HCT116 (cell line): ENCODE measurements at regions not wholly inside any gene's neighbourhood (a gene's known extent, or its start where the extent isn't known, plus 50 kb on each side); places are given as distances from the start of the nearest gene placed in this dataset.

Source experiments
- ATAC-seq: fragments of 200-7000 bp; cut with Tn5 transposase; 2 replicates; pipeline ENCODE4 v1.9.1; 2020; ENCODE audit warnings: mild to moderate bottlenecking, moderate library complexity
- BruUV-seq: library from RNA; stranded (reverse); fragments of 400-500 nt; replicated peaks from 2 replicates; lab custom pipeline; 2021; lab: Mats Ljungman, UMichigan
- CTCF ChIA-PET: fragments of 300-600 bp; sonication (Branson Sonifier 250); formaldehyde crosslinking; loops from one replicate; lab custom pipeline; 2021; ENCODE audit warnings: antibody characterized with exemption; lab: Charles Lee
- POLR2A ChIA-PET: fragments of 300-600, 350-600 bp; sonication (Branson Sonifier 250); formaldehyde crosslinking; loops from one replicate; lab custom pipeline; 2021; ENCODE audit warnings: antibody characterized with exemption; lab: Charles Lee
- RAD21 ChIA-PET, 2 experiments: fragments of 300-600 bp; sonication (Branson Sonifier 250); formaldehyde crosslinking; loops; one replicate each; lab custom pipeline; 2023; ENCODE audit warnings: low total read pairs in 2 of 2; ENCODE audit not compliant: uncharacterized antibody in 2 of 2, unreplicated experiment in 2 of 2, low non-redundant PET in 1 of 2; lab: Charles Lee
- DNase-seq: peaks from one replicate; pipeline ENCODE4 v3.0.0-alpha.2; 2010; ENCODE audit warnings: low read depth, low spot score
- H2AFZ ChIP-seq: fragments of 200-600 bp; shearing (Covaris generic), sonication (generic); 2 replicates; pipeline ENCODE4 v1.6.1; 2017; ENCODE audit warnings: low read depth, mixed run types, mixed read lengths, antibody characterized with exemption, low read length; ENCODE audit not compliant: poor library complexity, severe bottlenecking
- H3K27ac ChIP-seq: 2 replicates; pipeline ENCODE4 v1.5.1; 2012; ENCODE audit warnings: low read depth, low read length
- H3K27me3 ChIP-seq: fragments of 200-600 bp; sonication (generic); 2 replicates; pipeline ENCODE4 v1.6.1; 2016; ENCODE audit warnings: mixed run types, low read length, mixed read lengths; ENCODE audit not compliant: insufficient read depth
- H3K36me3 ChIP-seq, 2 experiments: fragments of 200-500 bp in 1 of 2; fragments of 200-600 bp in 1 of 2; sonication (Bioruptor generic) in 1 of 2; sonication (generic) in 1 of 2; 2 replicates each; pipeline versions ENCODE4 v1.5.1 to v1.6.1; 2014 to 2016; ENCODE audit warnings: low read length in 2 of 2, inconsistent platforms in 1 of 2, mixed read lengths in 1 of 2, mixed run types in 1 of 2; ENCODE audit not compliant: insufficient read depth in 2 of 2, control insufficient read depth in 1 of 2
- H3K4me1 ChIP-seq, 2 experiments: fragments of 200-600 bp in 1 of 2; sonication (generic) in 1 of 2; 2 replicates each; pipeline versions ENCODE4 v1.5.1 to v1.6.1; 2012 to 2017; ENCODE audit warnings: low read length in 2 of 2, inconsistent platforms in 1 of 2, mild to moderate bottlenecking in 1 of 2, mixed read lengths in 1 of 2, mixed run types in 1 of 2, moderate library complexity in 1 of 2; ENCODE audit not compliant: insufficient read depth in 2 of 2, control insufficient read depth in 1 of 2
- H3K4me2 ChIP-seq: fragments of 200-600 bp; sonication (generic); 2 replicates; pipeline ENCODE4 v1.6.1; 2017; ENCODE audit warnings: mixed run types, low read length, mixed read lengths
- H3K4me3 ChIP-seq, 2 experiments: fragments of 200-600 bp in 1 of 2; sonication (generic) in 1 of 2; replicated peaks in 1 of 2; 2 replicates each; pipeline ENCODE4 v1.5.1; 2011 to 2016; ENCODE audit warnings: low read length in 2 of 2, control low read depth in 1 of 2, low read depth in 1 of 2, mild to moderate bottlenecking in 1 of 2, mixed read lengths in 1 of 2, mixed run types in 1 of 2
- H3K79me2 ChIP-seq: fragments of 200-600 bp; sonication (generic); 2 replicates; pipeline ENCODE4 v1.6.1; 2017; ENCODE audit warnings: mild to moderate bottlenecking, mixed run types, low read length, moderate library complexity, mixed read lengths; ENCODE audit not compliant: insufficient read depth
- H3K9ac ChIP-seq: fragments of 200-600 bp; sonication (generic); 2 replicates; pipeline ENCODE4 v1.6.1; 2016; ENCODE audit warnings: low read length, mixed read lengths
- H3K9me2 ChIP-seq: fragments of 200-600 bp; sonication (generic), shearing (Covaris generic); 2 replicates; pipeline ENCODE4 v1.6.1; 2017; ENCODE audit warnings: mixed run types, mild to moderate bottlenecking, moderate library complexity; ENCODE audit not compliant: insufficient read depth
- H3K9me3 ChIP-seq, 2 experiments: fragments of 200-500 bp in 1 of 2; fragments of 200-600 bp in 1 of 2; sonication (Bioruptor generic) in 1 of 2; sonication (generic) in 1 of 2; 2 replicates each; pipeline ENCODE4 v1.6.1; 2014 to 2017; ENCODE audit warnings: low read length in 2 of 2, mixed read lengths in 2 of 2, inconsistent platforms in 1 of 2, low read depth in 1 of 2, mild to moderate bottlenecking in 1 of 2, mixed run types in 1 of 2, moderate library complexity in 1 of 2; ENCODE audit not compliant: control insufficient read depth in 1 of 2, insufficient read depth in 1 of 2
- H4K20me1 ChIP-seq: fragments of 200-600 bp; sonication (generic), shearing (Covaris generic); 2 replicates; pipeline ENCODE4 v1.6.1; 2017; ENCODE audit warnings: mixed run types, mild to moderate bottlenecking, moderate library complexity; ENCODE audit not compliant: insufficient read depth
- CBX3 ChIP-seq: IDR thresholded peaks from 2 replicates; pipeline ENCODE4 v1.6.1; 2012; ENCODE audit warnings: low read depth
- CEBPB ChIP-seq: IDR thresholded peaks from 2 replicates; pipeline ENCODE4 v1.6.1; 2012; ENCODE audit warnings: low read depth
- CTCF ChIP-seq, 3 experiments: fragments of 200-600 bp in 1 of 3; sonication (generic) in 1 of 3; IDR thresholded peaks in 2 of 3; conservative IDR thresholded peaks in 1 of 3; 2 replicates each; pipeline ENCODE4 v1.5.1; 2012 to 2017; ENCODE audit warnings: low read depth in 2 of 3, low read length in 2 of 3, antibody characterized with exemption in 1 of 3, borderline replicate concordance in 1 of 3, control low read depth in 1 of 3, mild to moderate bottlenecking in 1 of 3, mixed read lengths in 1 of 3, mixed run types in 1 of 3, moderate library complexity in 1 of 3; ENCODE audit not compliant: insufficient read depth in 1 of 3
- EZH2phosphoT487 ChIP-seq: fragments of 200-600 bp; IDR thresholded peaks from 2 replicates; pipeline ENCODE4 v1.6.1; 2018; ENCODE audit warnings: antibody characterized with exemption, borderline replicate concordance
- JUND ChIP-seq: IDR thresholded peaks from 2 replicates; pipeline ENCODE4 v1.6.1; 2012
- POLR2A ChIP-seq: IDR thresholded peaks from 2 replicates; pipeline ENCODE4 v1.7.0; 2011; ENCODE audit warnings: borderline replicate concordance; ENCODE audit not compliant: insufficient read depth, insufficient read length; ENCODE audit errors: extremely low read depth
- POLR2AphosphoS5 ChIP-seq: IDR thresholded peaks from 2 replicates; pipeline ENCODE4 v1.6.1; 2011; ENCODE audit warnings: mild to moderate bottlenecking, low read depth, low read length, moderate library complexity
- RAD21 ChIP-seq: IDR thresholded peaks from 2 replicates; pipeline ENCODE4 v1.6.1; 2012; ENCODE audit warnings: low read depth, mild to moderate bottlenecking
- REST ChIP-seq: IDR thresholded peaks from 2 replicates; pipeline ENCODE4 v1.6.1; 2012; ENCODE audit warnings: low read depth
- SP1 ChIP-seq: IDR thresholded peaks from 2 replicates; pipeline ENCODE4 v1.6.1; 2012; ENCODE audit warnings: low read depth
- SRF ChIP-seq: IDR thresholded peaks from 2 replicates; pipeline ENCODE4 v1.6.1; 2012; ENCODE audit warnings: low read depth
- TCF7L2 ChIP-seq: IDR thresholded peaks from 2 replicates; pipeline ENCODE4 v1.7.0; 2011; ENCODE audit warnings: borderline replicate concordance, inconsistent platforms; ENCODE audit not compliant: insufficient read depth, insufficient read length; ENCODE audit errors: extremely low read depth
- YY1 ChIP-seq: IDR thresholded peaks from 2 replicates; pipeline ENCODE4 v1.6.1; 2011; ENCODE audit warnings: low read length, low read depth, moderate library complexity, mild to moderate bottlenecking; ENCODE audit not compliant: insufficient replicate concordance; ENCODE audit errors: extremely low read depth
- ZBTB33 ChIP-seq: IDR thresholded peaks from 2 replicates; pipeline ENCODE4 v1.6.1; 2011; ENCODE audit warnings: mild to moderate bottlenecking, low read length, moderate library complexity; ENCODE audit not compliant: insufficient replicate concordance; ENCODE audit errors: extremely low read depth
- ZNF274 ChIP-seq: fragments of 200-500 bp; sonication (Bioruptor generic); IDR thresholded peaks from 2 replicates; pipeline ENCODE4 v1.6.1; 2014; ENCODE audit warnings: mild to moderate bottlenecking, low read depth, low read length, inconsistent platforms
- intact Hi-C: fragments of 100-400 bp; cut with micrococcal nuclease; formaldehyde crosslinking; loops from 2 replicates; pipeline ENCODE4 v1.10.0; 2022

GRCh38 chr2:59303272-59303671 is 1062.1 kb upstream of the FANCL start (continued):
- TF ChIP-seq YY1 (no peak), EZH2phosphoT487 (no peak), CEBPB (no peak), TCF7L2 (no peak), ZBTB33 (no peak), RAD21 (no peak), CBX3 (no peak)

- Histone ChIP-seq H3K9me2 (no peaks in the 10 kb centered on the region), H3K79me2 (no peaks in the 10 kb centered on the region), H3K4me2 (no peak overlapping the region), H3K27me3 (no peaks in the 10 kb centered on the region), H3K4me1 (no peaks in the 10 kb centered on the region), H3K9ac (no peak overlapping the region), H3K36me3 (no peaks in the 10 kb centered on the region), H3K4me3 (no peak overlapping the region), H3K27ac (no peak overlapping the region), H2AFZ (no peak overlapping the region), H3K9me3 (no peaks in the 10 kb centered on the region), H4K20me1 (no peaks in the 10 kb centered on the region)
- ChIA-PET CTCF (no interaction called here), RAD21 (no interaction called here), POLR2A (no interaction called here)
- DNase-seq: no peak
- BruUV-seq: no TSS peak
- no peak for ATAC-seq
- TF ChIP-seq POLR2A (no peak), POLR2AphosphoS5 (no peak), JUND (no peak), REST (no peak), SRF (no peak), CTCF (IDR thresholded peaks at IDR 0.05 in 2 of 3, conservative IDR thresholded peaks at IDR 0.05 in 1 of 3; ENCODE audit: borderline replicate concordance in 1 of 3, insufficient read depth in 1 of 3, low read depth in 2 of 3, low read length in 2 of 3) (no peak), ZNF274 (no peak), SP1 (no peak)
- intact Hi-C loops: loop anchor here (10.0 kb wide), 1 partner anchor 1252 kb away; the partner anchor contains the start of gene BCL11A
Measured at GRCh38 chr2:59302683-59303082, 1061.6 kb upstream of the FANCL start.
